MG63 (cell line): ENCODE measurements at regions not wholly inside any gene's neighbourhood (a gene's known extent, or its start where the extent isn't known, plus 50 kb on each side); places are given as distances from the start of the nearest gene placed in this dataset.
"Not testable (repeated sequence)": the region's sequence is repeated elsewhere in the genome, so short reads cannot be mapped to it uniquely, and the experiment has no call there.

Experiments used
- DNase-seq: peaks from one replicate; pipeline ENCODE4 v3.0.0-alpha.2; 2020
- H3K27me3 ChIP-seq: fragments of 250-450 bp; sonication (Bioruptor Pico); 2 replicates; pipeline ENCODE4 v1.5.1; 2020; ENCODE audit warnings: mild to moderate bottlenecking, moderate library complexity
- H3K36me3 ChIP-seq: fragments of 250-450 bp; sonication (Bioruptor Pico); 2 replicates; pipeline ENCODE4 v1.5.1; 2020; ENCODE audit warnings: mild to moderate bottlenecking, moderate library complexity
- H3K4me3 ChIP-seq: fragments of 250-450 bp; sonication (Bioruptor Pico); 2 replicates; pipeline ENCODE4 v1.5.1; 2020; ENCODE audit warnings: mild to moderate bottlenecking, moderate library complexity
- H3K9me3 ChIP-seq: fragments of 250-450 bp; sonication (Bioruptor Pico); 2 replicates; pipeline ENCODE4 v1.5.1; 2020; ENCODE audit warnings: mild to moderate bottlenecking, moderate library complexity

DNA sequence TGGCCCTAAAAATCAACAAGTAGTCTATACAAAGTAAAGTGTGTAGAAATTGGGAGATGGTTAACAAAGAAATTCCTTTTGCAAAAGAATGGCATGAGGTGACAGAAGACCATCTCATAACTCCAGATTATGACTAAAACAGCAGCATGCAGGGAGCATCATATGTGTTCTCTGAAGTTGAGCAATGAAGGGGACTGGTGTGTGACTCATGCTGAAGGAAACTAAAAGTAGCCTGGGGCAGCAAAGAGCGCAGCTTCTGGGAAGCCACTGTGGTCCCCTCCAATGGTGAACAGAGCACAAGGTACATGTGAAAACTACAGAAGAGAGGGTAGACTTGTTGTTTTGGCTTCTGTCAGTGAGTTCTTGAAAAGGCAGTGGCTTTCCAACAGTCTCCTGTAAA is 133.4 kb downstream of the MACC1 start:
- H3K9me3 ChIP-seq, result no peaks in the 10 kb centered on the region
- peak; percentile 0 for DNase-seq

DNA sequence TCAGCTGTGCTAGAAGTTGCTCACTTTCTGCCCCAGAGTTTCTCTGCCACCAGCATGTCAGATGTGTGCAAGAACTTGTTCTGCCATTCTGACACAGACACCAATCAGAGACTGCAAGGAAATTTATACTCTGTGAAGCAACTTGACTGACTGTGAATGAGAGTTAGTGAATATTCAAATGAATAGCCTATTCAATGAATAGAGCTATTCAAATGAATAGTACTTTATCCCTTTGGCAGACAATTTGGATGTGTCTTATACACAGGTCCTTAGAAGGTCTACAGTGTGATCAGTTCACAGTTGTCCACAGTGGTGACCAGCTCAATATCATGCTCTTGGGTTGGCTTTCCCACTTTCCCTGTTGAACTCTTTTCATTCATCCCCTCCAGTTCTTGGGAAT is 138.1 kb downstream of the MACC1 start:
- no peaks in the 10 kb centered on the region for H3K36me3 ChIP-seq
- H3K27me3 ChIP-seq, result no peaks in the 10 kb centered on the region
- no peak overlapping the region for H3K4me3 ChIP-seq
- DNase-seq, result no peak
- H3K9me3 ChIP-seq, result no peaks in the 10 kb centered on the region

More for the DNA sequence above, 133.4 kb downstream of the MACC1 start:
- Histone ChIP-seq H3K36me3 (no peaks in the 10 kb centered on the region), H3K4me3 (no peak overlapping the region), H3K27me3 (no peaks in the 10 kb centered on the region)

DNA sequence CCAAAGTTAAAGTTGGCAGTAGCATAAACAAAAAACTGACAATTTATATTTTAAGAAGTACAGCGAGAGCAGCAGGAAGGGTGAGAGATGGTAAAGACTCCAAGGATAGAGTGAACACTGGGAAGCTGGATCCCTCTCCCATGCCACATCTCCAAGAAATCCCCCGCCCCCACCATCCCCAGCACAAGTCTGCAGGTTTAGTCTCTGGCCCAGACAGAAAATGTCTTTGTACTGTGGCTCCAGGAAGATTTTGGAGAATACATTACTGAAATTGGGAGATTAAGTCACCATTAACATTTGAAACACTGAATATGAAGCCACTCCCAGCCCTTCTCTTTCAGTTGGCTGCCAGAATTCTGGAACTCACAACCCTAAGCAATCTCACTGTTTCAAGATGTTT is 140.3 kb downstream of the MACC1 start:
- no peaks in the 10 kb centered on the region for H3K27me3 ChIP-seq
- H3K36me3 ChIP-seq, result no peaks in the 10 kb centered on the region
- H3K4me3 ChIP-seq, result no peak overlapping the region
- H3K9me3 ChIP-seq, result no peaks in the 10 kb centered on the region
- DNase-seq, result no peak

DNA sequence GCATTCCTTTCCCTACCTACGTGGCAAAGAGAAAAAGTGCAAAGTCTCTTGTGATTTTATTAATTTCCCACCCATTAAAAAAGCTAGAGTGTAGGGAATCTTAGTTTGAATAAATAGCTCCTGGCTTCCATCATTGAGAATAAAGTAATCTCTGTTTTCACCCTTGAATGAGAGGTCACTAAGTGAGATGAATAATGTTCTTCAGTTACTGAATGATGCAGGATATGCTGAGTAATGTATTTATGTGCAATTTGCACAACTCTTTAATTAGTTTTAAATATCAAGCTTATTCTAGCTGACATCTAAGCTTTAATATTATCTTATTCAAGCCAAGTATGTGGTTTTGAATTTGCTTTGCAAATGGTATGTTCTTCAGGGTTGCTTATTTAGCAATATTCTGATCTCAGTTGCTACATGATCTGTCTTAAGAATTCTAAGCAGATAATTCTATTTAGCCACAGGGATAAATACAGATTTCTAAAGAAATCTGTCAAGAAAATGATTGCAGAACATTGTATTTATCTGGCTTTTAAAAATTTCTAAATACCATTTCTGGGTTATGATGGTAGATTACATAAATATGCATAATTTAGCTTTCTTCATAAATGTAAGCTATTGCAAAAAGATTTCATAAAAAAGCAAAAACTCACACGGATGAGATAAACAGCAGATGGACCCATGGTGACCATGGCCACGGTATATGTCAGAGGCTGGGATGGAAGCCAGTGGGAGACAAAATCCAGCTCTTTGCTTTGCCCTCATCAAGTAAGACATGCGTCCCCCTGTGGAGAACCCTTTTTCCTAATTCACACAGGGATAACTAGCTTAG is 141.0 kb downstream of the MACC1 start:
- no peaks in the 10 kb centered on the region for H3K9me3 ChIP-seq
- no peaks in the 10 kb centered on the region for H3K36me3 ChIP-seq
- H3K4me3 ChIP-seq, result no peak overlapping the region
- no peak for DNase-seq
- no peaks in the 10 kb centered on the region for H3K27me3 ChIP-seq

DNA sequence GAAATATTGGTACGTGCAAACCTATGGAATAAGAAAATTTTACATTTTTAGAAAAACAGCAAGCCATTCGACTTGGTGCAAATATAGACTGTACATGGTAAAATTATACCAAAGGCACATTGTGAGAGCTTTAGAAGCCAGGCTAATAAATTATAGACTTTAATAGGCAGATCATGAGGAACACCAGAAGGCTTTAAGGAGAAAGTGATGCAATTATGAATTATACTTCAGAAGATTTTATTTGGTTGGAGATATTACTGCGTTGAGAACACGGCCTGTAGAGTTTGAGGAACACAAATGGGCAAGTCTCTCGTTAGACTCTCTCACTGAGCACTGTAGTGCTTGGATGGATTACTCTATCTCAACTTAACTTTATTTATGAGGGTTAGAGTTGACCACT is 141.7 kb downstream of the MACC1 start:
- no peak for DNase-seq
- no peak overlapping the region for H3K4me3 ChIP-seq

DNA sequence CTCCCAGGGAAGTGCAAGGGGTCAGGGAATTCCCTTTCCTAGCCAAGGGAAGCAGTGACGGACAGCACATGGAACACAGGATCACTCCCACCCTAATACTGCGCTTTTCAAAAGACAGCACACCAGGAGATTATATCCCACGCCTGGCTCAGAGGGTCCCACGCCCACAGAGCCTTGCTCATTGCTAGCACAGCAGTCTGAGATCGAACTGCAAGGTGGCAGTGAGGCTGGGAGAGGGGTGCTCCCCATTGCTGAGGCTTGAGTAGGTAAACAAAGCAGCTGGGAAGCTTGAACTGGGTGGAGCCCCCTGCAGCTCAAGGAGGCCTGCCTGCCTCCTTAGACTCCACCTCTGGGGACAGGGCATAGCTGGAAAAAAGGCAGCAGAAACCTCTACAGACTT is 149.2 kb downstream of the MACC1 start:
- DNase-seq, H3K4me3 ChIP-seq, H3K36me3 ChIP-seq, H3K27me3 ChIP-seq, H3K9me3 ChIP-seq: not testable (repeated sequence)

More for the DNA sequence above, 141.7 kb downstream of the MACC1 start:
- no peaks in the 10 kb centered on the region for H3K27me3 ChIP-seq
- H3K9me3 ChIP-seq, result no peaks in the 10 kb centered on the region
- H3K36me3 ChIP-seq, result no peaks in the 10 kb centered on the region

DNA sequence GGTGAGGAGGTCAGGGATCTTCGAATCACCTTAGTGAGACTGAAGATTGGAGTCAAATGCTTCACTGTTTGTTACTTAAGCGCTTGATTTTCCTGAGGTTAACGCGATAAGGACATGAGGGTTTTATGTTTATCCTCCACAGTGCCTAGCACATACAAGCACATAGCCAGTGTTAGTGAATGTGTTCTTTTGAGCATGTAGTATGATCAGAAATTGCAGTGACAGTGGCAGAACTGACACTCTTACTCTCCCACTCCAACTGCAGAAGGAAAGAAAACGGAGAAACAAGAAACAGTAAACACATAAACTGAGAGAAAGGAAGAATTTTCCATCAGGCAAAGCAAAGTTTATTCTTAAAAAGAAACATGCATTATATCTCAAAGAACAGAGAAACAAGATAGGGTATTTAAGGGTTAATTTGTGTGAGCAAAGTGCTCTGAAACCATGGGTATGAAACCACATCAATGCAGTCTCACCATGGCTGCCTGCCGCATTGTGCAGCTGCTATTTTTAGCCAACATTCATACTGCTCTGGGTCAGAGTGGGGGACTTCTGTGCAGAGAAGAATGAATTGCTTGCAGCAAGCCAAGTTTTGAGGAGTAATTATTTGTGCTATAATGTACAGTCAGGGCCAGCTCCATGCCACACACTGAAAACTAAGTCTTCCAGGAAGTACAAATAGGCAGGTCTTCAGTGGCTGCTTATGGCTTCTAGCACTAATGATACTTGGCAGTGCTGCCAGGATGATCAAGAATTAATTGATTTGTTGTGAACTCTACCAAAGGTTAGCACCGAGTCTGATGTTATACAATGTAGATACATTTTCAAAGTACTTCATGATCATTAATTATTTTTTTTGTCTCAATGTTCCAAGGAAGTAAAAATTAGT is 152.0 kb downstream of the MACC1 start:
- Histone ChIP-seq H3K36me3 (no peaks in the 10 kb centered on the region), H3K4me3 (no peak overlapping the region), H3K27me3 (no peaks in the 10 kb centered on the region), H3K9me3 (peaks cover 3% of the 10 kb centered on the region; the same call in 1 of the 2 replicates)
- DNase-seq, result peak; percentile 38

DNA sequence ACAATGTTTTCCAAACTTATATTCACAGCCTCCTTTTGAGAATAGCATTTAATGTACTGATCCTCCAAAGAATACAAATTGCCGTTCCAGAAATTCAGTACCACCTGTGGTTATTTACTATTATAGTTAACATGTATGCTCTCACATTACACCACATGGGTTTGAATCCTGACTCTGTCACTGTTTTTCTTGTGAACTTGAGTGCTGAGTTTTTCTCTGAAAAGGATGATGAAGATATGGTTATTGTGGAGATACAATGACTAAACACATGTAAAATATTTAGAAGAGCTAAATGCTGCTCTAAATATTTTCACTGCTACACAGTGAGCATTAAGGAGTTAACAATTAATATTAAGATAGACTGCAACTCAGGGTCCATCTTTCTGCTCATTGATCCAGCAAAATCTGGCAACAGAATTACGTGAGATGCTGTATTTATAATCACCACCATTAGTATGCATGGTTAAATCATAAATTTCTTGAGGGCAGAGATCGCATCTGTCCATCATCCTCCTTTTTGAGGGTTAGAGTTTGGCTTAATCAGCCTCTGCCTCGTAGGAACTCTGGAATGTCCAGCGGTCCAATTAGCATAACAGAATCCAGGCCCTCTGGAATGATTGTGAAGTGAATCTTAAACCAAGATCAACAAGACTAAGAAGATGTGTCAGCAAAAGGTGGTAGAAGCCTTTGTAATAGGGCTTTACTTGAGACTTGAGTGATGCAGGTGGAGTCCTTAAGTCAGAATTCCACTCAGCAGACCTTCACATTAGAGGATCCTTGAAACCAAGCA is 152.8 kb downstream of the MACC1 start:
- H3K36me3 ChIP-seq, result no peaks in the 10 kb centered on the region
- DNase-seq, result no peak
- H3K27me3 ChIP-seq, result no peaks in the 10 kb centered on the region
- H3K9me3 ChIP-seq, result peaks cover 3% of the 10 kb centered on the region; the same call in 1 of the 2 replicates
- H3K4me3 ChIP-seq, result no peak overlapping the region

DNA sequence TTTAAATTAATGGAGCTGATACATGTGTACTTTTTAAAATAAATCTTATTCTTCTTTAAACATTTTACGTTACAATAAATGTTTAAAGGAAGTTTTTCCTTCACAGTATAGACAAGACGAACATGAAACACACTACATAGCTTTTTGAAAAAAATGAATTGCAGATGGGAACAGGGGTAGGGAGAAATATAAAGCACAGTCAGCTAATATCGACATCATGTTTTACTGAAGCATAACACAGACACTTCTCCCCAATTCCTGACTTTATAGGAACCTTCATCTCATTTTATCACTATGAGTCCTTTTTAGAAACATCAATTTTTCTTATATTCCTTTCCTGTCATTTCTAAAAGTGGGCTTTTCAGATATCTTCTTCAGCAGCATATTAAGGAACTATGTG is 153.5 kb downstream of the MACC1 start:
- DNase-seq, result no peak
- Histone ChIP-seq H3K9me3 (peaks cover 3% of the 10 kb centered on the region; the same call in 1 of the 2 replicates), H3K27me3 (no peaks in the 10 kb centered on the region), H3K36me3 (no peaks in the 10 kb centered on the region), H3K4me3 (no peak overlapping the region)

DNA sequence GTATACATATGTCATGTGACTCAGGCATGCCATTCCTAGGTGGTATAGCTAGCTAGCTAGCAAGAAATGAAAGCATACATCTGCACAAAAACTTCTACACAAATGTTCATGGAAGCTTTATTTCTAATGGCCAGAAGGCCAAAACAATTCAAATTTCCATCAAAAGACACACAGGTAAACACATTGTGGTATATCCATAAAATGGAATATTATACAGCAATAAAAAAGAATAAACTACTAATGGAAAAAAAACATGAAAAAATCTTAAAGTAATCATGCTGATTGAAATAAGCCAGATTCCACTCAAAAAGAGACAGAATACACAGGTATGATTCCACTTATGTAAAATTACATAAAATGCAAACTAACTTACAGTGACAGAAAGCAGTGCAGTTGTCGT is 154.3 kb downstream of the MACC1 start:
- H3K9me3 ChIP-seq, result peaks cover 3% of the 10 kb centered on the region; the same call in 1 of the 2 replicates
- no peak overlapping the region for H3K4me3 ChIP-seq
- H3K27me3 ChIP-seq, result no peaks in the 10 kb centered on the region
- no peak for DNase-seq
- H3K36me3 ChIP-seq, result no peaks in the 10 kb centered on the region

DNA sequence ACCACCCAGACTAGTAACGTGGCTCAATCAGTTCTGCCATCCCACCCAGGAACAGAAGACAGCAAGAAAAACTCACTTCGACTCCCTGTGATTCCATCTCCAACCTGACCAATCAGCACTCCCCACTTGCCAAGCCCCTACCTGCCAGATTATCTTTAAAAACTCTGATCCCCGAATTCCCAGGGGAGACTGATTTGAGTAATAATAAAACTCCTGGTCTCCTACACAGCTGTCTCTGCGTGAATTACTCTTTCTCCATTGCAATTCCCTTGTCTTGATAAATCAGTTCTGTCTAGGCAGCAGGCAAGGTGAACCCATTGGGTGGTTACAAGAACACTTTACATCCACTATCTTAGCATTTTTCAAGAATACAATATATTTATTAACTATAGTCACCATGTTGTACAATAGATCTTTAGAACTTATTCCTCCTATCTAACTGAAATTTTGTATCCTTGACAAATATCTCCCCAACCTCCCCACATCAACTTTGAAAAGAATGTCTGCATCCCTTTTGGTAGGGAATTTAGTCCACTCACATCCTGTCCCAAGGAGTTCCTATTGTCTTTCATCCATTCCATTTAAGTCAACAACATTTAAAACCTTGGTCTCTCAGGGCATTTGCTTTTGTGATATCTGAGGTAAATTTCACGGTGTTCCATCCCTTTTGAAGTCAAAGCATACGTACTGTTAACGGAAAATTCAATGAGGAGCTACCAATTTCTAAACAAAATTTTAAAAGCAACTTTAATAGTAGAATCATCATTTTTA is 163.7 kb downstream of the MACC1 start:
- Histone ChIP-seq H3K27me3 (no peaks in the 10 kb centered on the region), H3K36me3 (no peaks in the 10 kb centered on the region), H3K9me3 (no peaks in the 10 kb centered on the region; the same call in 1 of the 2 replicates), H3K4me3 (no peak overlapping the region)
- DNase-seq, result no peak

DNA sequence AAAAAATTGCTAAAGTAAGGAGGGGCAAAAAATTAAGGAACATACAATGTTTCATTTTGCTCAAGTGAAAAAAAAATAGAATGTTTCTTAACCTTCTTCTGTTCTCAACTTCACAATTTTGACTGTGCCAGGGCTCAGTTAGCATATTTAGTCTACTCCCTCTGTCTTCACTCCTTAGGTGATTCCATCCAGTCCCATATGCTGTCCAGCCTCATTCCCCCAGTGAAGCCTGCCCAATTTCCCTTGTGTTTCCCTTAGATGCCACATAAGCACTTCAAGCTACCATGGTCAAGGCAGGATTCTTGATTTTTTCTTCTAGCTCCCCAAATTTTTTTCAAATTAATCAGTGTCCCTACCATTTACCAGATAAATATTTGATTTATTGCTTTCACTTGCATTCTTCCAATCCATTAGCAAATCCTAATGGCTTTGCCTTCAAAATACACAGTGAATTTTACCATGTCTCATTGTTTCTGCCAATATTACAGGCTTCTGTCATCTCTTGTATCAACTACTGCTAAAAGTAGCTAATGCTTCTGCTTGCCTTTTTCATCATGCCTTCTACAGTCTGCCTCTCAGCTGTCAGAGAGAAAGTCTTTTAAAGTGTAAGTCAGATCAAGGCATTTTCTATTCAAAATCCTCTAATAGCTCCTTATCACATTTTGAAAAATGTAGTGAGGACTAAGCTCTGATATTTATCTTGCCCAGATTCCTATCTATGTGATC is 166.8 kb downstream of the MACC1 start:
- no peaks in the 10 kb centered on the region for H3K27me3 ChIP-seq

DNA sequence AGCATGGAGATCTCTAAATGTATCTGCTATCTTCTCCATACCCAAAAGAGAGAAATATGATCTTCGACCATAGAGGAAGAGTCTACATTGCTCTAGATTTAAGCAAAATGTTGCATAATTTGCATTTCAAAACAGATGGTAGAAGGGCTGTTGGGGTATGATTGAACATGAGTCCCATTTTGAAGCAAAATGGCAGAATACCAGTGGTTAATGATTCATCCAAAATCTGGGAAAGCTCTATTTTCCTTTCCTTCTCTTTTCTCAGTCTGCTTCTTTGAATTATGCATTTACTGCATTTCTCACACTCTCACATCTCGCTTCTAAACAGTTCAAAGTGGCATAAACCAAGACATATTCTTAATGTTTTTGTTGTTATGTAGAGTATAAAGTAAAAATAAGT is 178.5 kb downstream of the MACC1 start:
- H3K4me3 ChIP-seq, result no peak overlapping the region
- DNase-seq, result no peak
- no peaks in the 10 kb centered on the region for H3K9me3 ChIP-seq
- no peaks in the 10 kb centered on the region for H3K36me3 ChIP-seq
- no peaks in the 10 kb centered on the region for H3K27me3 ChIP-seq

More for the DNA sequence above, 166.8 kb downstream of the MACC1 start:
- no peak for DNase-seq
- Histone ChIP-seq H3K36me3 (no peaks in the 10 kb centered on the region), H3K4me3 (no peak overlapping the region), H3K9me3 (no peaks in the 10 kb centered on the region)

DNA sequence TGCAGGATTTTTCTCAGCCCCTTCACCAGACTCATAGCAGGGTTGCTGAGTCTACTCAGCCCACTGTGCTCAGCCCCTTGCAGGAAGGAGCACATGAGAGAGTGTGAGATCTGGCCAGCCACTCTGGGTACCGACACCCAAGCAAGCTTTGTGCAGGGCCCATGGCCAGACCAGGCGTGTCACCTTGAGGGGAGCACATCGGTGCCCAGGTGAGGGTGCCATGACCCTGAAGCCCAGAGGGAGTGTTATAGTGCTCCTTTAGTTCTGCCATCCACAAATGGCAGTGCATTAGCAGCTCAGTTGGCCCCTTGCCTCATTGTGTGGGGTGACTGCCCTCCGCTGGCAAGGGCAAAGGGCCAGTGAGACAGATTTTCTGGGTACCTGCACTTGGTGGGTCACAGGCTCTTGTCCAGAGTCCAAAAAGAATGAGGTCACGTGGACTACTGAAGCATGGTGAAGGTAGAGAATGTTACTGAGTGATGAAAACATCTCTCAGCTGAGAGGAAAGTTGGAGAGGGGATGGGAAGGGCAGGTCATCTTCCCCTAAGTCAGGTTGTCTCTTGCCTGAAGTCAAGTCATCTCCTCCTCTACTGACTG is 181.8 kb downstream of the MACC1 start:
- no peaks in the 10 kb centered on the region for H3K36me3 ChIP-seq
- H3K4me3 ChIP-seq, result no peak overlapping the region
- H3K27me3 ChIP-seq, result no peaks in the 10 kb centered on the region
- H3K9me3 ChIP-seq, result no peaks in the 10 kb centered on the region
- DNase-seq, result no peak

DNA sequence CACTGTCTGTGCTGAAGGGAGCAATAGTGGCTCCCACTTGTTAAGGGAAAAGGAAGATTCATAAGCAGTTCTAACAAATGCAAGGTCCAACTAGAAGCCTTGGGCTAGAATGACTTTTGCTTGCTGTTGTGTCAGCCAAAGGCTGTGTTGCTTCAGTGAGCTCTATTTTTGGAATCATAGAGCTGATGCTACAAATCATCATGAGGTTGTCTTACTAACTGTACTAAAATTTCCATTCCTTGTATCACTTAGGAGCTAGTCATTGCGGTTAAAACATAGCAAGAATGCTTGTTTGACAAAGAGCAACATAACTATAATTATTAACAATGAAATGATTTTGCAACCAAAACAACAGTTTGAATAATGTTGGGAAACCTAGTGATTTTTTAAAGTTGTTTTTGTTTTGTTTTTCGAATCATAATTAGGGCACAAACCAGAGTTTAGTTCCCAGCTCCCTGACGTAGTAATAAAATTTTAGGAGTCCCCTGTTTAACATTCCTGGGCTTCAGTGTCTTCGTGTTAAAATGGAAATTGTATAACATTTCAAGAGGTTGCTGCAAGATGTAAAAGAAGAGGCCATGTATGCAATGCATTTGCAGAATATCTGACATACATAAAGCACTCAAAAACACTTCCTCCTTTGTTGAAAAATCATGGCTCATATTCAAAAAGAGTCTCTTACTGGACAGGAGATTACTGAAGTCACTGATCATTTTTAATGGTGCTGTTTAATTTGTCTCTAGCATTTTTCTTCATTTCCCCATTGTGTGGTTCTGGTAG is 183.4 kb downstream of the MACC1 start:
- DNase-seq, result no peak
- no peaks in the 10 kb centered on the region for H3K9me3 ChIP-seq
- H3K4me3 ChIP-seq, result no peak overlapping the region
- no peaks in the 10 kb centered on the region for H3K27me3 ChIP-seq
- H3K36me3 ChIP-seq, result no peaks in the 10 kb centered on the region
